ENCODE measurements at regions not wholly inside any gene's neighbourhood (a gene's known extent, or its start where the extent isn't known, plus 50 kb on each side); places are given as distances from the start of the nearest gene placed in this dataset.
A peak's percentile ranks its signal among the peaks of the same experiment; 100 is the strongest.

DNA sequence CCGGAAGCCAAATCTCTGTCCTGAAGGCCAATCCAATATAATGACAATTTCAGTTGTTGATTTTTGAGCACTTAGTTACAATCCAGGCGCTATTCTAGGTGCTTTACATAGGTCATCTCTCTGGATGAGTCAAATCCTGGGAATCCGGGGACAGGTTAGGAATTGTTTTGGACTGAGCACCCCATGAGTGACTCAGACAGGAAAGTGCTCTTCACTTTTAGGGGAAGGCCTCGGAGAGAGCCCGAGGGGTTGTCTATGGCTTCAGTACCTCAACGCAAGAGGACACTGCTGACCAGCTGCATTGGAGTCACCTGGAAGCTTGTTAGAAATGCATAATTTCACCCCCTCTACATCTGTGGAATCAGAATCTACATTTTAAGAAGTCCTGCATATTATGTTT lies 108.8 kb downstream of the IRX5 start:
- Histone ChIP-seq H3K4me1 (no peaks in the 10 kb centered on the region), H3K4me3 (no peak overlapping the region), H3K9me3 (no peaks in the 10 kb centered on the region), H3K36me3 (no peaks in the 10 kb centered on the region), H3K27me3 (peaks cover 0 to 4% (median 0%) of the 10 kb centered on the region in 3 donors), H3K27ac (no peak overlapping the region)
- 91 to 92% methylated on average over 6 of the region's 6 CpGs for WGBS, 2 donors
- intact Hi-C loops (cut with DNase I) = no loop called here
- TF ChIP-seq, protein P1, sequence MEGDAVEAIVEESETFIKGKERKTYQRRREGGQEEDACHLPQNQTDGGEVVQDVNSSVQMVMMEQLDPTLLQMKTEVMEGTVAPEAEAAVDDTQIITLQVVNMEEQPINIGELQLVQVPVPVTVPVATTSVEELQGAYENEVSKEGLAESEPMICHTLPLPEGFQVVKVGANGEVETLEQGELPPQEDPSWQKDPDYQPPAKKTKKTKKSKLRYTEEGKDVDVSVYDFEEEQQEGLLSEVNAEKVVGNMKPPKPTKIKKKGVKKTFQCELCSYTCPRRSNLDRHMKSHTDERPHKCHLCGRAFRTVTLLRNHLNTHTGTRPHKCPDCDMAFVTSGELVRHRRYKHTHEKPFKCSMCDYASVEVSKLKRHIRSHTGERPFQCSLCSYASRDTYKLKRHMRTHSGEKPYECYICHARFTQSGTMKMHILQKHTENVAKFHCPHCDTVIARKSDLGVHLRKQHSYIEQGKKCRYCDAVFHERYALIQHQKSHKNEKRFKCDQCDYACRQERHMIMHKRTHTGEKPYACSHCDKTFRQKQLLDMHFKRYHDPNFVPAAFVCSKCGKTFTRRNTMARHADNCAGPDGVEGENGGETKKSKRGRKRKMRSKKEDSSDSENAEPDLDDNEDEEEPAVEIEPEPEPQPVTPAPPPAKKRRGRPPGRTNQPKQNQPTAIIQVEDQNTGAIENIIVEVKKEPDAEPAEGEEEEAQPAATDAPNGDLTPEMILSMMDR (IDR thresholded peaks at IDR 0.05) = no peak
- no peak for TF ChIP-seq EP300 (IDR thresholded peaks at IDR 0.05)
- TF ChIP-seq POLR2A (IDR thresholded peaks at IDR 0.05) = no peak
- no peak for TF ChIP-seq POLR2AphosphoS5 (IDR thresholded peaks at IDR 0.05)
- peak; percentile 1 for DNase-seq

DNA sequence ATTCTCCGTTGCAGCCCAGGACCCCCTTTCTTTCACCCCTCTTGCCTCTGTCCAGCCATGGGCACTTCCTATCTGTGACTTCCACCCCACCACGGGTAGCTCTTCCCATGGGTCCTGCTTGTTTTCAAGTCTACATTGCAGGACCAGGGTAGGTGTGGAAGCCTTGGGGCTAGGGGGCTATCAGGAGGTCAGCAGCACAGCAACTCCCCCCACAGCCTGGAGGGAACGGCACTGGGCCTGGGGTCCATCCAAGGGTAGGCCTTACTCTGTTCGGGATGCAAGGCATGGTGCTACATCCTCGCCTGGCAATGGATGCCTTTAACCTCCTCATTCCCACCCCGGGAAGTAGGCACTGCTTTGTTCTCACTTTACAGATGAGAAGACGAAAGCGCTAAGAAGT lies 109.3 kb downstream of the IRX5 start:
- WGBS, 2 donors = 77 to 86% methylated on average over 8 of the region's 8 CpGs
- Histone ChIP-seq H3K4me1 (no peaks in the 10 kb centered on the region), H3K4me3 (no peak overlapping the region), H3K27me3 (peaks cover 0 to 4% (median 0%) of the 10 kb centered on the region in 3 donors), H3K9me3 (no peaks in the 10 kb centered on the region), H3K36me3 (no peaks in the 10 kb centered on the region), H3K27ac (no peak overlapping the region)
- DNase-seq = peak; percentile 48
- TF ChIP-seq EP300 (IDR thresholded peaks at IDR 0.05) = no peak
- no peak for TF ChIP-seq POLR2A (IDR thresholded peaks at IDR 0.05)
- intact Hi-C loops (cut with DNase I) = no loop called here

DNA sequence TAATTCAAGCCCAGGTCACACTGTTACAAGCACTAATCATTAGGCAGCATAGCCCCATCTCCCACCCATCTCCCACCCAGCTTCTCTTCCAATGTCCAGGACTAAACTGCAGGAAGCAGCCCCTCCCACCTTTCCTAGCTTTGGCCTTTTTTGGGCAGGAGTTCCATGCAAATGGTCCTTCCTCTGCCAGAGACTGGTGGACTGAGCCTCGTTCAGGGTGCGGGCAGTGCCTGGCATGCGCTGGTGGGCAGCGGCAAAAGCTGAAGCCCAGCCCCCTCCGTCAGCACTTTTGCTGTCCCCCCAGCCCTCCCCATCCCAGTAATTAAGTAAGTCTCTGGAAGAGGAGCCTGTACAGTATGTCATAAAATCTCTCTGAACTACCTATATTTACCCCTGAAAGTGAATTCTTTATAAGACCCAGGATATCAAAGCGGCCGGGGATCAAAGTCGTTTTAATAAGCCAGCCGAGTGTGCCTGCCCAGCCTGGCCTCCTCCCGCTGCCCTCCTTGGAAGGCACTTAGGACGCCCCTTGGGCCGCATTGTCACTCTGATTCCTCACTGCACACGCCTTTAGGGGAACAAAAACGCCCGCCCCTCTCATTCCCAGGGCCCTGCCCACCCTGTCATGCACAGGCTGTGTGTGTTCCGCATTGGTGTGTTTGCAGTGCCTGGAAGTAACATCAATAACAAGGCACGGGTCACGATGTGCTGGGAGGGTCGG lies 109.9 kb downstream of the IRX5 start:
- Histone ChIP-seq H3K4me1 (no peaks in the 10 kb centered on the region), H3K27me3 (peaks cover 0 to 4% (median 0%) of the 10 kb centered on the region in 3 donors), H3K9me3 (no peaks in the 10 kb centered on the region), H3K36me3 (no peaks in the 10 kb centered on the region), H3K4me3 (no peak overlapping the region), H3K27ac (no peak overlapping the region)
- no peak for TF ChIP-seq POLR2AphosphoS5 (IDR thresholded peaks at IDR 0.05)
- TF ChIP-seq EP300 (IDR thresholded peaks at IDR 0.05) = no peak
- DNase-seq = peak; percentile 40
- intact Hi-C loops (cut with DNase I) = no loop called here
- 52 to 72% methylated on average over 19 of the region's 19 CpGs for WGBS, 2 donors

- intact Hi-C loops (cut with DNase I) = no loop called here
- H3K4me3 ChIP-seq = no peak overlapping the region
- H3K4me1 ChIP-seq = no peaks in the 10 kb centered on the region
- no peaks in the 10 kb centered on the region for H3K36me3 ChIP-seq
- H3K9me3 ChIP-seq = no peaks in the 10 kb centered on the region
- TF ChIP-seq, protein P1 (IDR thresholded peaks at IDR 0.05) = no peak
- no peak for TF ChIP-seq POLR2AphosphoS5 (IDR thresholded peaks at IDR 0.05)
- no peak for TF ChIP-seq POLR2A (IDR thresholded peaks at IDR 0.05)
- no peak for TF ChIP-seq EP300 (IDR thresholded peaks at IDR 0.05)
- peaks cover 0 to 4% (median 0%) of the 10 kb centered on the region in 3 donors for H3K27me3 ChIP-seq
- 74 to 77% methylated on average over 3 of the region's 3 CpGs for WGBS, 2 donors
- no peak overlapping the region for H3K27ac ChIP-seq
- DNase-seq = peak; percentile 5
Observed at GRCh38 chr16:55041540-55042234, 111.0 kb downstream of the IRX5 start.

GRCh38 chr16:55042556-55043432 lies 112.1 kb downstream of the IRX5 start:
- H3K4me3 ChIP-seq = no peak overlapping the region
- peak; percentile 40 for DNase-seq
- H3K36me3 ChIP-seq = no peaks in the 10 kb centered on the region
- no peak for TF ChIP-seq POLR2AphosphoS5 (IDR thresholded peaks at IDR 0.05)
- TF ChIP-seq EP300 (IDR thresholded peaks at IDR 0.05) = no peak
- TF ChIP-seq POLR2A (IDR thresholded peaks at IDR 0.05) = no peak
- TF ChIP-seq, protein P1 (IDR thresholded peaks at IDR 0.05) = no peak
- intact Hi-C loops (cut with DNase I) = no loop called here
- H3K27me3 ChIP-seq = peaks cover 0 to 4% (median 0%) of the 10 kb centered on the region in 3 donors
- no peak overlapping the region for H3K27ac ChIP-seq
- no peaks in the 10 kb centered on the region for H3K4me1 ChIP-seq
- 92 to 95% methylated on average over 13 of the region's 13 CpGs for WGBS, 2 donors
- H3K9me3 ChIP-seq = no peaks in the 10 kb centered on the region

Data from sigmoid colon (tissue), 6 donors.